ENCODE measurements at regions not wholly inside any gene's neighbourhood (a gene's known extent, or its start where the extent isn't known, plus 50 kb on each side); places are given as distances from the start of the nearest gene placed in this dataset.

GRCh38 chr3:110099711-110100110, 762.4 kb upstream of the DPPA4 start:
- no peaks in the 10 kb centered on the region for H3K27me3 Mint-ChIP-seq
- H3K36me3 Mint-ChIP-seq = no peaks in the 10 kb centered on the region
- H3K4me3 Mint-ChIP-seq = no peak overlapping the region
- no peak for ATAC-seq
- no peak overlapping the region for H3K27ac Mint-ChIP-seq
- H3K9me3 Mint-ChIP-seq = no peaks in the 10 kb centered on the region
- no peak for DNase-seq (ENCODE audit: low spot score)
- no peaks in the 10 kb centered on the region for H3K4me1 Mint-ChIP-seq (ENCODE audit: low read depth in 2 of 2)

DNA sequence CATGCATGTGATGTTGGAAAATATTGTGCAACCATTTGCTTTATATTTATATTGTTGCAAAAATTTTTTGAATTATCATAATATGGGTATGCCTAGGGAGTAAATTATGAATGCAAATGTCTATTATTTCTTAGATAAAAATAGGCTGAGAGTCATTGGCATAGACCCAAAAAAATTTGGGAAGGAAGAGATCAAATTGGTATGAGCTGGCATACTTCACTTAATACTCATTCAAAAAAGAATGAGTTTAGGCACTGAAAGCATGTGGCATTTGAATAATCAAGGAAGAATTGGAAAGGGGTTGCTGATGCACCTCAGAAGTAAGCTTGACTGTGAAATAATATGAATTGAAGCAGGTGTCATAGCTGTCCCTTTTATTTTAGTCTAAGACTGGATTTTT, 764.0 kb upstream of the DPPA4 start:
- Mint-ChIP-seq H3K4me3 (no peak overlapping the region), H3K36me3 (no peaks in the 10 kb centered on the region), H3K27me3 (no peaks in the 10 kb centered on the region), H3K9me3 (peaks cover 3% of the 10 kb centered on the region), H3K4me1 (ENCODE audit: low read depth in 2 of 2) (no peaks in the 10 kb centered on the region), H3K27ac (no peak overlapping the region)
- ATAC-seq (no peak), DNase-seq (ENCODE audit: low spot score) (no peak)

GRCh38 chr3:110106805-110107204, 769.5 kb upstream of the DPPA4 start:
- Mint-ChIP-seq H3K27ac (no peak overlapping the region), H3K4me1 (ENCODE audit: low read depth in 2 of 2) (no peaks in the 10 kb centered on the region), H3K36me3 (no peaks in the 10 kb centered on the region), H3K4me3 (no peak overlapping the region), H3K9me3 (peaks cover 13% of the 10 kb centered on the region), H3K27me3 (no peaks in the 10 kb centered on the region)
- ATAC-seq (no peak), DNase-seq (ENCODE audit: low spot score) (no peak)

GRCh38 chr3:110123946-110124345, 786.6 kb upstream of the DPPA4 start:
- DNase-seq (ENCODE audit: low spot score) = no peak
- Mint-ChIP-seq H3K4me1 (ENCODE audit: low read depth in 2 of 2) (no peaks in the 10 kb centered on the region), H3K27me3 (no peaks in the 10 kb centered on the region), H3K36me3 (no peaks in the 10 kb centered on the region), H3K27ac (no peak overlapping the region), H3K4me3 (no peak overlapping the region), H3K9me3 (peaks cover 8% of the 10 kb centered on the region)
- no peak for ATAC-seq

DNA sequence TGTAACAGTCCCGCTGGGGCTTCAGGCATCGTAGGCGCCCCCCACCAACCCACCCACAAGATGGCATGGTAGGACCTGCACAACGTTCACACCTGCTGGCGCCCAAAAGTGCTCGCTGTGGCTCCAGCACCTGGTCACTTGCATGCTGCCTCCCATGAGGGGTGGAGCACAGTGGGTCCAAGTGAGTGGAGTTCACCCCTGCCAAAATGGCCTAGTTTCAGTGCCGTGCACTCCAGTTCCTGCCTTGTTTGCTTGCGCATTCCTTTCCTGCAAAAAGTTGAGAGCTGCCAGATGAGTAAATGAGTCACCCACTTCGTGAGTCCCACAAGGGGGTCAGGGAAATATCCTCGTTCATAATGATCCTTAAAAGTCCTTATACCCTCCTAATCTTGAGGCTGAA, 788.7 kb upstream of the DPPA4 start:
- Mint-ChIP-seq H3K36me3 (no peaks in the 10 kb centered on the region), H3K27me3 (no peaks in the 10 kb centered on the region), H3K4me1 (ENCODE audit: low read depth in 2 of 2) (no peaks in the 10 kb centered on the region), H3K4me3 (no peak overlapping the region), H3K27ac (no peak overlapping the region), H3K9me3 (peaks cover 5% of the 10 kb centered on the region)
- ATAC-seq (no peak), DNase-seq (ENCODE audit: low spot score) (no peak)

GRCh38 chr3:110133971-110134370, 796.6 kb upstream of the DPPA4 start:
- H3K4me3 Mint-ChIP-seq = no peak overlapping the region
- ATAC-seq (no peak), DNase-seq (ENCODE audit: low spot score) (no peak)
- H3K36me3 Mint-ChIP-seq = no peaks in the 10 kb centered on the region
- H3K27me3 Mint-ChIP-seq = no peaks in the 10 kb centered on the region
- H3K4me1 Mint-ChIP-seq (ENCODE audit: low read depth in 2 of 2) = no peaks in the 10 kb centered on the region
- peaks cover 3% of the 10 kb centered on the region for H3K9me3 Mint-ChIP-seq
- H3K27ac Mint-ChIP-seq = no peak overlapping the region

DNA sequence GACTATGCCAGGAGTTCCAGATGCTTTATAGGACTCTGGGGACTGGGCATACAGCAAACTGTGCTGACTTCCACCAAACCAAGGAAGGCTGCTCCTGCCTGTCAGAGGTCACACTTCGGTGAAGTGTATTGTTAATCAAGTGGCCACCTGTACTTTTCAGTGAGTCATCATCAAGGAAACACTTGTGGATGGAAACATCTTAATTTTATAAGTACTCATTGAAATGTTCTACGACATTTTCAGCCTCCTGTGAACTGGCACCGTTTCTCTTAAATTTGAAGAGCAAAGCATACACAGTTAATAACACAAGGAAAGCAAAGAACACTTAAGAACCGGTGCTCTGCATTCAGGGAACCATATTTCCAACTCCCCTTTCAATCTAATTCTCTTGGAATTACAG, 801.7 kb upstream of the DPPA4 start:
- no peak overlapping the region for H3K27ac Mint-ChIP-seq
- H3K27me3 Mint-ChIP-seq = no peaks in the 10 kb centered on the region
- no peak overlapping the region for H3K4me3 Mint-ChIP-seq
- no peak for DNase-seq (ENCODE audit: low spot score)
- ATAC-seq = no peak
- no peaks in the 10 kb centered on the region for H3K4me1 Mint-ChIP-seq (ENCODE audit: low read depth in 2 of 2)
- H3K36me3 Mint-ChIP-seq = no peaks in the 10 kb centered on the region
- peaks cover 6% of the 10 kb centered on the region for H3K9me3 Mint-ChIP-seq

DNA sequence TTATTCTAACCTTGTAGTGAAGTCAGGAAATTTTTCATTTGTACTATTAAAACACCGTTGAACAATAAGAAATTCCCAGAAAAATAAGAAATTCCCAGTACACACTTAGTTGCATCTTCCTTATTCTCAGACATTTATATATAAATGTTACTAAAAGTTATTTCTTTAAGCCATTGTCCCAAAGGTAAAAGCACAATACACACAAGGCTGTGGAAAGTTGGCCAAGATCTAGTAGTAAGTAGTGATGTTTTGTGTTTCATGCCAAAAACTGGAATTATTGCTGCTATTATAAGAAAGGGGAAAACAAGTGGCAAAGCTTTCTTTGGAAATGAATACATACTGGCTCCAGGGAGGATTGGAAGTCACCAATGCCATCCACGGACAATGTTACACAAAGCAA, 802.5 kb upstream of the DPPA4 start:
- no peak for DNase-seq (ENCODE audit: low spot score)
- no peak overlapping the region for H3K4me3 Mint-ChIP-seq
- no peaks in the 10 kb centered on the region for H3K4me1 Mint-ChIP-seq (ENCODE audit: low read depth in 2 of 2)
- H3K9me3 Mint-ChIP-seq = peaks cover 3% of the 10 kb centered on the region
- no peaks in the 10 kb centered on the region for H3K27me3 Mint-ChIP-seq
- H3K36me3 Mint-ChIP-seq = no peaks in the 10 kb centered on the region
- H3K27ac Mint-ChIP-seq = no peak overlapping the region
- ATAC-seq = no peak

DNA sequence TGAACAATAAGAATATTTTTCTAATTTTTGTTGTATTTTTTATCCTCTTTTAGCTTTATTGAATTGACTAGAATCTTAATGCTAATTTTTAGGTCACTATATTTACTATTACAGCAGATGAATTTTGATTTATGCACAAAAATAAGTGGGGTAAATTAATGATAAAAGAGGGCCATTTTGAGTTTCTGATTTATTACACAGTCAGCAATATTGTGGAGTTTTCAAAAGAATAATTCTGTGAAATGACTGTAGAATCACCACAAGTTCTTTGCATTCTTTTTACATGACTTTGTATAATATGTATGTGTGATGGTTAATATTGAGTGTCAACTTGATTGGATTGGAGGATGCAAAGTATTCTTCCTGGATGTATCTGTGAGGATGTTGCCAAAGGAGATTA, 812.4 kb upstream of the DPPA4 start:
- no peaks in the 10 kb centered on the region for H3K9me3 Mint-ChIP-seq
- no peak for DNase-seq (ENCODE audit: low spot score)
- H3K36me3 Mint-ChIP-seq = no peaks in the 10 kb centered on the region
- no peak overlapping the region for H3K27ac Mint-ChIP-seq
- H3K4me1 Mint-ChIP-seq (ENCODE audit: low read depth in 2 of 2) = no peaks in the 10 kb centered on the region
- H3K4me3 Mint-ChIP-seq = no peak overlapping the region
- H3K27me3 Mint-ChIP-seq = no peaks in the 10 kb centered on the region
- no peak for ATAC-seq

GRCh38 chr3:110157221-110157620, 819.9 kb upstream of the DPPA4 start:
- ATAC-seq = no peak

GRCh38 chr3:110164632-110165369, 827.5 kb upstream of the DPPA4 start:
- Mint-ChIP-seq H3K4me3 (no peak overlapping the region), H3K27ac (no peak overlapping the region), H3K4me1 (ENCODE audit: low read depth in 2 of 2) (no peaks in the 10 kb centered on the region), H3K9me3 (peaks cover 10% of the 10 kb centered on the region), H3K27me3 (no peaks in the 10 kb centered on the region), H3K36me3 (no peaks in the 10 kb centered on the region)
- ATAC-seq (no peak), DNase-seq (ENCODE audit: low spot score) (no peak)

More at GRCh38 chr3:110157221-110157620, 819.9 kb upstream of the DPPA4 start:
- Mint-ChIP-seq H3K27ac (no peak overlapping the region), H3K4me3 (no peak overlapping the region), H3K9me3 (peaks cover 4% of the 10 kb centered on the region), H3K36me3 (no peaks in the 10 kb centered on the region), H3K27me3 (no peaks in the 10 kb centered on the region), H3K4me1 (ENCODE audit: low read depth in 2 of 2) (no peaks in the 10 kb centered on the region)
- DNase-seq (ENCODE audit: low spot score) = no peak

- ATAC-seq (no peak), DNase-seq (ENCODE audit: low spot score) (no peak)
- Mint-ChIP-seq H3K9me3 (peaks cover 10% of the 10 kb centered on the region), H3K4me3 (no peak overlapping the region), H3K4me1 (ENCODE audit: low read depth in 2 of 2) (no peaks in the 10 kb centered on the region), H3K27me3 (no peaks in the 10 kb centered on the region), H3K36me3 (no peaks in the 10 kb centered on the region), H3K27ac (no peak overlapping the region)
Observed at GRCh38 chr3:110165370-110165743, 828.0 kb upstream of the DPPA4 start.

DNA sequence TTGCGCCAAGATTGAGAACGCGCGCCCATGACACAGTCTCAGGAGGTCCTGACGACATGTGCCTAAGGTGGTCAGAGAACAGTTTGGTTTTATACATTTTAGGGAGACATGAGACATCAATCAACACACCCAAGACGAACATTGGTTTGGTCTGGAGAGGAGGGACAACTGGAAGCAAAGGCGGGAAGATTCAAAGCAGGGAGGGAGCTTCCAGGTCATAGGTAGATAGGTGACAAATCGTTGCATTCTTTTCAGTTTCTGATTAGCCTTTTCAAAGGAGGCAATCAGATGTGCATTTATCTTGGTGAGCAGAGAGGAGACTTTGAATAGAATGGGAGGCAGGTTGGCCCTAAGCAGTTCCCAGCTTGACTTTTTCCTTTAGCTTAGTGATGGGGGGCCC, 828.4 kb upstream of the DPPA4 start:
- no peak overlapping the region for H3K4me3 Mint-ChIP-seq
- H3K27ac Mint-ChIP-seq = no peak overlapping the region
- H3K27me3 Mint-ChIP-seq = no peaks in the 10 kb centered on the region
- peaks cover 10% of the 10 kb centered on the region for H3K9me3 Mint-ChIP-seq
- DNase-seq (ENCODE audit: low spot score) (no peak), ATAC-seq (no peak)
- no peaks in the 10 kb centered on the region for H3K4me1 Mint-ChIP-seq (ENCODE audit: low read depth in 2 of 2)
- no peaks in the 10 kb centered on the region for H3K36me3 Mint-ChIP-seq

- Mint-ChIP-seq H3K4me3 (no peak overlapping the region), H3K27ac (no peak overlapping the region), H3K36me3 (no peaks in the 10 kb centered on the region), H3K9me3 (peaks cover 10% of the 10 kb centered on the region), H3K27me3 (no peaks in the 10 kb centered on the region), H3K4me1 (ENCODE audit: low read depth in 2 of 2) (no peaks in the 10 kb centered on the region)
- DNase-seq (ENCODE audit: low spot score) (no peak), ATAC-seq (no peak)
Observed at GRCh38 chr3:110166791-110167190, 829.4 kb upstream of the DPPA4 start.

DNA sequence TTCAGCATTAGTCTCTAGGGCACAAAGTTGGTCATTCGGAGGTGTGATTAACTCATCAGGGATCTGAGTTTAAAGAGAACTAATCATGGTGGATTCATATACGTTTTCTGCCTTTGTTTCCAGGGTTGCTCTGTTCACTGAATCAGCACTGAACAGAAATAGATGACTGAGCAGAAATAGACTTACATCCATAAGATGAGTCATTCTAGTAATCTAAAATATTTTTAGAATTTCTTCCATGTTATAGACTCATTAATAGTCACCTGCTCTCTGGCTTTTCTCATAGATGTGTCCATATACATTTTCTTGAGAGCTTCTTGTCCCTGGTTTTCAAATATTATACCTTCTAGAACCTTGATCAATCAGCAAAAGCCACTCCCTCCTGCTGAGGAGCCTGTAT, 837.6 kb upstream of the DPPA4 start:
- H3K4me1 Mint-ChIP-seq (ENCODE audit: low read depth in 2 of 2) = no peaks in the 10 kb centered on the region
- no peak for ATAC-seq
- no peak for DNase-seq (ENCODE audit: low spot score)
- H3K36me3 Mint-ChIP-seq = no peaks in the 10 kb centered on the region
- H3K27me3 Mint-ChIP-seq = no peaks in the 10 kb centered on the region
- H3K4me3 Mint-ChIP-seq = no peak overlapping the region
- H3K27ac Mint-ChIP-seq = no peak overlapping the region
- H3K9me3 Mint-ChIP-seq = peaks cover 4% of the 10 kb centered on the region
